GM21619 (cell line): ENCODE measurements at regions not wholly inside any gene's neighbourhood (a gene's known extent, or its start where the extent isn't known, plus 50 kb on each side); places are given as distances from the start of the nearest gene placed in this dataset.
"Not testable (repeated sequence)": the region's sequence is repeated elsewhere in the genome, so short reads cannot be mapped to it uniquely, and the experiment has no call there.

ENCODE experiments used
- ATAC-seq: cut with Tn5 transposase; IDR thresholded peaks from one replicate; pipeline ENCODE4 v1.9.1; 2021; ENCODE audit not compliant: unreplicated experiment

GRCh38 chr2:65625982-65626381 is 193.6 kb upstream of the SPRED2 start:
- ATAC-seq = no peak

- no peak for ATAC-seq
These were observed 190.6 kb upstream of the SPRED2 start for GRCh38 chr2:65622951-65623535.

- no peak for ATAC-seq
These were observed 190.1 kb upstream of the SPRED2 start for GRCh38 chr2:65622499-65622898.

GRCh38 chr2:65620524-65620923 is 188.1 kb upstream of the SPRED2 start:
- ATAC-seq = no peak

- no peak for ATAC-seq
These were observed 187.6 kb upstream of the SPRED2 start for GRCh38 chr2:65620026-65620425.

- no peak for ATAC-seq
These were observed 183.2 kb upstream of the SPRED2 start for GRCh38 chr2:65615602-65616001.

GRCh38 chr2:65613968-65614555 is 181.7 kb upstream of the SPRED2 start:
- no peak for ATAC-seq

GRCh38 chr2:65611488-65611887 is 179.1 kb upstream of the SPRED2 start:
- no peak for ATAC-seq

- no peak for ATAC-seq
These were observed 176.5 kb upstream of the SPRED2 start for GRCh38 chr2:65608916-65609315.

- ATAC-seq = no peak
These were observed 176.1 kb upstream of the SPRED2 start for GRCh38 chr2:65608466-65608865.

GRCh38 chr2:65607662-65608305 is 175.4 kb upstream of the SPRED2 start:
- ATAC-seq = no peak

- peak; percentile 35 for ATAC-seq
These were observed 173.3 kb upstream of the SPRED2 start for GRCh38 chr2:65605743-65606058.

- no peak for ATAC-seq
These were observed 172.8 kb upstream of the SPRED2 start for GRCh38 chr2:65605058-65605742.

GRCh38 chr2:65604246-65604645 is 171.8 kb upstream of the SPRED2 start:
- no peak for ATAC-seq

GRCh38 chr2:65602603-65603235 is 170.3 kb upstream of the SPRED2 start:
- no peak for ATAC-seq

- not testable (repeated sequence) for ATAC-seq
These were observed 168.5 kb upstream of the SPRED2 start for GRCh38 chr2:65600871-65601270.

- not testable (repeated sequence) for ATAC-seq
These were observed 168.0 kb upstream of the SPRED2 start for GRCh38 chr2:65600351-65600750.

- no peak for ATAC-seq
These were observed 167.3 kb upstream of the SPRED2 start for GRCh38 chr2:65599693-65600092.

- no peak for ATAC-seq
These were observed 166.6 kb upstream of the SPRED2 start for GRCh38 chr2:65598996-65599395.

- no peak for ATAC-seq
These were observed 165.9 kb upstream of the SPRED2 start for GRCh38 chr2:65598264-65598663.

GRCh38 chr2:65595630-65596029 is 163.2 kb upstream of the SPRED2 start:
- no peak for ATAC-seq

- ATAC-seq = no peak
These were observed 161.8 kb upstream of the SPRED2 start for GRCh38 chr2:65594150-65594549.
